Caco-2 (cell line): ENCODE measurements at regions not wholly inside any gene's neighbourhood (a gene's known extent, or its start where the extent isn't known, plus 50 kb on each side); places are given as distances from the start of the nearest gene placed in this dataset.

ENCODE experiments used
- BruUV-seq: library from RNA; stranded (reverse); fragments of 400-500 nt; replicated peaks from 2 replicates; lab custom pipeline; 2021; lab: Mats Ljungman, UMichigan
- CTCF ChIA-PET: fragments of 300-600 bp; sonication (Branson Sonifier 250); formaldehyde crosslinking; loops from one replicate; lab custom pipeline; 2022; ENCODE audit warnings: antibody characterized with exemption; lab: Charles Lee
- POLR2A ChIA-PET: fragments of 300-600 bp; sonication (Branson Sonifier 250); formaldehyde crosslinking; loops from one replicate; lab custom pipeline; 2022; ENCODE audit warnings: antibody characterized with exemption; lab: Charles Lee
- DNase-seq, 2 experiments: peaks; one replicate each; pipeline versions ENCODE4 v3.0.0 to v3.0.0-alpha.2; 2020 to 2022
- H3K27me3 ChIP-seq: replicated peaks from 2 replicates; pipeline ENCODE4 v1.6.0; 2011; ENCODE audit warnings: low read length; ENCODE audit not compliant: control insufficient read depth, insufficient read depth
- H3K36me3 ChIP-seq: 2 replicates; pipeline ENCODE4 v1.5.1; 2011; ENCODE audit warnings: low read length; ENCODE audit not compliant: control insufficient read depth, insufficient read depth
- H3K4me1 ChIP-seq: fragments of 250-450 bp; sonication (Bioruptor Pico); 2 replicates; pipeline ENCODE4 v1.5.1; 2020; ENCODE audit warnings: mild to moderate bottlenecking
- H3K4me3 ChIP-seq: 2 replicates; pipeline ENCODE4 v1.5.1; 2011; ENCODE audit warnings: low read depth, mild to moderate bottlenecking, control low read depth, low read length
- H3K9me3 ChIP-seq: fragments of 250-450 bp; sonication (Bioruptor Pico); 2 replicates; pipeline ENCODE4 v1.5.1; 2020; ENCODE audit warnings: mild to moderate bottlenecking, moderate library complexity
- H3K27ac Mint-ChIP-seq: one replicate; pipeline ENCODE4 v1.8.0; 2022; ENCODE audit warnings: mixed read lengths; ENCODE audit not compliant: unreplicated experiment
- H3K27me3 Mint-ChIP-seq: one replicate; pipeline ENCODE4 v1.8.0; 2022; ENCODE audit warnings: mixed read lengths; ENCODE audit not compliant: insufficient read depth, unreplicated experiment
- H3K36me3 Mint-ChIP-seq: one replicate; pipeline ENCODE4 v1.8.0; 2022; ENCODE audit warnings: mild to moderate bottlenecking, mixed read lengths; ENCODE audit not compliant: insufficient read depth, unreplicated experiment
- H3K4me1 Mint-ChIP-seq: one replicate; pipeline ENCODE4 v1.8.0; 2022; ENCODE audit warnings: low read depth, mixed read lengths; ENCODE audit not compliant: unreplicated experiment
- H3K4me3 Mint-ChIP-seq: one replicate; pipeline ENCODE4 v1.8.0; 2022; ENCODE audit warnings: mild to moderate bottlenecking, moderate library complexity, mixed read lengths; ENCODE audit not compliant: unreplicated experiment
- H3K9me3 Mint-ChIP-seq: one replicate; pipeline ENCODE4 v1.8.0; 2022; ENCODE audit warnings: mixed read lengths; ENCODE audit not compliant: unreplicated experiment
- intact Hi-C: fragments of 100-400 bp; cut with micrococcal nuclease; formaldehyde crosslinking; loops from one replicate; pipeline ENCODE4 v1.10.0; 2022; ENCODE audit not compliant: unreplicated experiment
- TF ChIP-seq, protein P1 (sequence below), 2 experiments: fragments of 200-600 bp in 1 of 2; IDR thresholded peaks; 1 replicate in 1 of 2; 2 replicates in 1 of 2; pipeline versions ENCODE4 v1.5.1 to v1.8.0; 2011 to 2022; ENCODE audit warnings: antibody characterized with exemption in 1 of 2, control low read depth in 1 of 2, inconsistent platforms in 1 of 2, low read depth in 1 of 2, low read length in 1 of 2, mild to moderate bottlenecking in 1 of 2, moderate library complexity in 1 of 2; ENCODE audit not compliant: insufficient read depth in 1 of 2, severe bottlenecking in 1 of 2, unreplicated experiment in 1 of 2

DNA sequence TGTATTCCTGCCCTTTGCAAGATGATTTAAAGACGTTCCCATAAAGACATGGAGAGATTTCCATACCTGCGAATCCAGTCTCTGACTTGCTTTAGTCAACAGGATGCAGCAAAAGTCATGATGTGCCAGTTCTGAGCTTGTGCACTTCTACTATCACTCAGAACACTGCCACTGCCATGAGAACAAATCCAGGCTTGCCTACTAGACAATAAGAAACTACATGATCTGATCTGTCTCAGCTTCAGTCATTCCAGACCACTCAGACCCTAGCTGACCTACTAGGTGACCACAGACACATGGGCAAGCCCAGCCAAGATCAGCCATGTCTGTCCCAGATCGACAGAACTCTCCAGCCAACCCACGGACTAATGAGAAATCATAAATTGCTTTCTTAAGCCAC, 219.2 kb downstream of the RRAGC start:
- ChIA-PET CTCF (no interaction called here), POLR2A (no interaction called here)
- no peaks in the 10 kb centered on the region for H3K36me3 ChIP-seq
- Mint-ChIP-seq H3K9me3 (no peaks in the 10 kb centered on the region), H3K4me1 (no peaks in the 10 kb centered on the region), H3K4me3 (no peak overlapping the region), H3K27me3 (peaks cover 12% of the 10 kb centered on the region), H3K27ac (no peak overlapping the region), H3K36me3 (no peaks in the 10 kb centered on the region)
- TF ChIP-seq, protein P1, sequence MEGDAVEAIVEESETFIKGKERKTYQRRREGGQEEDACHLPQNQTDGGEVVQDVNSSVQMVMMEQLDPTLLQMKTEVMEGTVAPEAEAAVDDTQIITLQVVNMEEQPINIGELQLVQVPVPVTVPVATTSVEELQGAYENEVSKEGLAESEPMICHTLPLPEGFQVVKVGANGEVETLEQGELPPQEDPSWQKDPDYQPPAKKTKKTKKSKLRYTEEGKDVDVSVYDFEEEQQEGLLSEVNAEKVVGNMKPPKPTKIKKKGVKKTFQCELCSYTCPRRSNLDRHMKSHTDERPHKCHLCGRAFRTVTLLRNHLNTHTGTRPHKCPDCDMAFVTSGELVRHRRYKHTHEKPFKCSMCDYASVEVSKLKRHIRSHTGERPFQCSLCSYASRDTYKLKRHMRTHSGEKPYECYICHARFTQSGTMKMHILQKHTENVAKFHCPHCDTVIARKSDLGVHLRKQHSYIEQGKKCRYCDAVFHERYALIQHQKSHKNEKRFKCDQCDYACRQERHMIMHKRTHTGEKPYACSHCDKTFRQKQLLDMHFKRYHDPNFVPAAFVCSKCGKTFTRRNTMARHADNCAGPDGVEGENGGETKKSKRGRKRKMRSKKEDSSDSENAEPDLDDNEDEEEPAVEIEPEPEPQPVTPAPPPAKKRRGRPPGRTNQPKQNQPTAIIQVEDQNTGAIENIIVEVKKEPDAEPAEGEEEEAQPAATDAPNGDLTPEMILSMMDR (IDR thresholded peaks at IDR 0.05; ENCODE audit: insufficient read depth in 1 of 2, low read depth in 1 of 2, low read length in 1 of 2, severe bottlenecking in 1 of 2, unreplicated experiment in 1 of 2) = no peak
- no peak for DNase-seq
- no peaks in the 10 kb centered on the region for H3K27me3 ChIP-seq
- H3K4me1 ChIP-seq = no peaks in the 10 kb centered on the region
- no peaks in the 10 kb centered on the region for H3K9me3 ChIP-seq
- H3K4me3 ChIP-seq = no peak overlapping the region
- BruUV-seq = no TSS peak
- intact Hi-C loops = no loop called here

GRCh38 chr1:38628241-38628640, 231.3 kb downstream of the RRAGC start:
- CTCF ChIA-PET = no interaction called here
- no TSS peak for BruUV-seq
- Histone ChIP-seq H3K9me3 (no peaks in the 10 kb centered on the region), H3K27me3 (no peaks in the 10 kb centered on the region), H3K4me3 (no peak overlapping the region), H3K4me1 (no peaks in the 10 kb centered on the region), H3K36me3 (no peaks in the 10 kb centered on the region)
- no peak for DNase-seq
- H3K27ac Mint-ChIP-seq = no peak overlapping the region
- POLR2A ChIA-PET = no interaction called here
- no peaks in the 10 kb centered on the region for H3K36me3 Mint-ChIP-seq
- no peaks in the 10 kb centered on the region for H3K9me3 Mint-ChIP-seq
- intact Hi-C loops = no loop called here
- TF ChIP-seq, protein P1 (IDR thresholded peaks at IDR 0.05; ENCODE audit: insufficient read depth in 1 of 2, low read depth in 1 of 2, low read length in 1 of 2, severe bottlenecking in 1 of 2, unreplicated experiment in 1 of 2) = no peak
- H3K27me3 Mint-ChIP-seq = peaks cover 16% of the 10 kb centered on the region
- H3K4me3 Mint-ChIP-seq = no peak overlapping the region
- no peaks in the 10 kb centered on the region for H3K4me1 Mint-ChIP-seq

- Mint-ChIP-seq H3K4me3 (no peak overlapping the region), H3K9me3 (no peaks in the 10 kb centered on the region), H3K36me3 (no peaks in the 10 kb centered on the region), H3K4me1 (no peaks in the 10 kb centered on the region), H3K27me3 (peaks cover 7% of the 10 kb centered on the region), H3K27ac (no peak overlapping the region)
- CTCF ChIA-PET = no interaction called here
- no peak overlapping the region for H3K4me3 ChIP-seq
- H3K27me3 ChIP-seq = no peaks in the 10 kb centered on the region
- intact Hi-C loops = no loop called here
- no TSS peak for BruUV-seq
- H3K9me3 ChIP-seq = no peaks in the 10 kb centered on the region
- POLR2A ChIA-PET = no interaction called here
- H3K4me1 ChIP-seq = no peaks in the 10 kb centered on the region
- no peak for DNase-seq
- TF ChIP-seq, protein P1 (IDR thresholded peaks at IDR 0.05; ENCODE audit: insufficient read depth in 1 of 2, low read depth in 1 of 2, low read length in 1 of 2, severe bottlenecking in 1 of 2, unreplicated experiment in 1 of 2) = no peak
- H3K36me3 ChIP-seq = no peaks in the 10 kb centered on the region
These were observed 233.6 kb downstream of the RRAGC start for GRCh38 chr1:38625939-38626338.
